GM21825 (cell line): ENCODE measurements at regions not wholly inside any gene's neighbourhood (a gene's known extent, or its start where the extent isn't known, plus 50 kb on each side); places are given as distances from the start of the nearest gene placed in this dataset.

Experiments used
- ATAC-seq: cut with Tn5 transposase; IDR thresholded peaks from one replicate; pipeline ENCODE4 v1.9.1; 2021; ENCODE audit warnings: mild to moderate bottlenecking, moderate library complexity; ENCODE audit not compliant: unreplicated experiment

DNA sequence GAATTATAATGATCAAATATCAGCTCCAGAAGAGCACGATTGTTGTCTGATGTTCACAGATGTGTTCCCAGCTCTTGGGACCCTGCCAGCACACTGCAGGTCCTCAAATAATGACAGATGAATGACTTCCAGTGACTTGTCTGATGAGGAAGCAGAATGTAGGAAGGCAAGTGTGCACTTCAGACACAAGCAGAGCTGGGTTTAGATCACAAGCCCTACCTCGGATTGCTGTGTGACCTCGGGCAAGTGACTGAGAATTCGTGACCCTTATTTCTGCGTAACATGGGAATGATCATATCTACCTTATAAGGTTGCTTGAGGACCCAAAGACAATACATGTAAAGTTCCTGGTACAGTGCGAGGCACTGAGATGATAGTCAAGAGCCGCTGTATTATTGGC, 182.2 kb downstream of the ABCC12 start:
- no peak for ATAC-seq

GRCh38 chr16:47972246-47972985, 183.4 kb downstream of the ABCC12 start:
- no peak for ATAC-seq

- ATAC-seq: no peak
Observed at GRCh38 chr16:47971225-47971624, 184.6 kb downstream of the ABCC12 start.

GRCh38 chr16:47970291-47970931, 185.4 kb downstream of the ABCC12 start:
- ATAC-seq: no peak

DNA sequence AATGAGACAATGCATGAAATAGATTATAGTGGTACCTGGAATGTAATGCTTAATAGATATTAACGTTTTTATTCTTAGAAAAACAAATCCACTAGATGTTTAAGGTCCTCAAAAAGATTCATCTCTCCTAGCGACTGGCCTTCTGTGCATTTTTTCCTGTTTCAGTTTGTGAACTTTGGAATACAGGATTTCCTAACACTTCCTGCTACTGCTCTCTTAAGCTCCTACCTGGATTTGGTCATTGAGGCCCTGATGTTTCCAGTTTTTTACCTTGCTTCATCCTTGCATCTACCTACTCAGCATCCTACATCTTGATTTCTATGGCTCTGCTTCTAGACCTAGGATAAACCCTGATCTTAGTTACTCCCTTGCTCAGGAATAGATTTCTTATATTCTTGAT, 188.4 kb downstream of the ABCC12 start:
- ATAC-seq: no peak

DNA sequence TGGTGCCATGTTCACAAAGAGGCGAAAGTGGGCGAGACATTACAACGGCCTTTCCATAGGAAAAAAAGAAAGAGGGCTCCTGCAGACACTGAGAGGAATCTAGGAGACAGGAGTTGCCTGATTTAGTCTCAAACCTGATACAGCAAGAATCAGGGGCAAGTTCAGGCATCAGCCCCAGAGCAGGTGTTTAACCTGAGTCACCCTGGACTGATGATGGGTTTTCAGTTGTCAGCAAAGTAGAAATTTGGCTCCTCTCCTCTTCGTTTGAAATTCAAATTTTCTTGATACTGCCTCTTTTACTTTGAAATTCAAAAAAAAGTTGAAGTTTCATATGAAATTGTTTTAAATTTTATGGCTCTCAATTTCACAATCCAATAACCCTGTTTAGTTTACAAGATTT, 189.5 kb downstream of the ABCC12 start:
- no peak for ATAC-seq

DNA sequence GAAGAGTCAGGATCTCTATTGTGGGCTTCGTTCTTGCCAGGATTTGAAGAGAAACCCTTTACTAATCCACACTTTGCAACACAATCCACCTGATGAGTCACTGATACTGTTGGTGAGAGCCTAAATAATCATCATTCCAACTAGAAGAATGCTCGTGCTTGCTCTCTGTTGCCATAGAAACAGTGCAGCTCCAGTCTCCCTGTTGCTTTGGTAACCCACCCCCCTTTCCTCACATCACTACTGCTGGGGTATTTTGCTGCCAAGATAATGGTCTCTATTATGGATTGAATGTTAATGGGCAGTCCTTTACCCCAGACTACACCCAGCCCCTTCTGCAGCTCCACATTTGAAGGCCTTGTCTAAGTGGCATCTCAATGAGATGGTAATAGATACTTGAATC, 190.4 kb downstream of the ABCC12 start:
- no peak for ATAC-seq

DNA sequence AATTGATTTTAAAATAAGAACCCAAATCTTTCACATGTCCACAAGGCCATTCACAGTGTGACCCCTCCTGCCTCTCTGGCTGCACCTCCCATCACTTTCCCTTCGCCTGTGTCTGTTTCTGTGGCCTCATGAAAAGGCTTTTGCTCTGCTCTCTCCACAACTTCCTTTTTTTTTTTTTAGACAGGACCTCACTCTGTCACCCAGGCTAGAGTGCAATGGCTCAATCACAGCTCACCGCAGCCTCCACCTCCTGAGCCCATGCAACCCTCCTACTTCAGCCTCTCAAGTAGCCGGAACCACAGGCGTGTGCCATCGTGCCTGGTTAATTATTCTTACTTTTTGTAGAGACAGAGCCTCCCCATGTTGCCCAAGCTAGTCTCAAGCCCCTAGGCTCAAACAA, 197.1 kb downstream of the ABCC12 start:
- no peak for ATAC-seq

DNA sequence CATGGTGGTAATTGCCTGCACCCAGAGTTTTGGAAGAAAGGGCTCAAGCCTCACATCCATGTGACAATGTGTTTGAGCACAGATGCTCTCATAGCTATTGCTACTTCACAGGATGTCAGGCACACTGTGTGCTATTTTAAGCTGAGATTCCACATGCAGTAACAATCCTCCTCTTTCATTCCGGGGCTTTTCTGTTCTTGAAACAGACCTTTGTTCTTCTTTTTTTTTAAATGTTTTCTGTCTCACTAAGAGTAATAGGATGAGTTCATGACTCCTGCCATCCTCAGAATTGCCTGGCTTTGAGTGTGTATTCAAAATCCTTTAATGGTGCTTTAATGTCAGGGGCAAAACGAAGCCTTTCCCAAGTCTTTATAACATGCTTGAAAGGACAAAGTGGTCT, 198.9 kb downstream of the ABCC12 start:
- ATAC-seq: no peak

- no peak for ATAC-seq
Observed at GRCh38 chr16:47949714-47950113, 206.1 kb downstream of the ABCC12 start.

DNA sequence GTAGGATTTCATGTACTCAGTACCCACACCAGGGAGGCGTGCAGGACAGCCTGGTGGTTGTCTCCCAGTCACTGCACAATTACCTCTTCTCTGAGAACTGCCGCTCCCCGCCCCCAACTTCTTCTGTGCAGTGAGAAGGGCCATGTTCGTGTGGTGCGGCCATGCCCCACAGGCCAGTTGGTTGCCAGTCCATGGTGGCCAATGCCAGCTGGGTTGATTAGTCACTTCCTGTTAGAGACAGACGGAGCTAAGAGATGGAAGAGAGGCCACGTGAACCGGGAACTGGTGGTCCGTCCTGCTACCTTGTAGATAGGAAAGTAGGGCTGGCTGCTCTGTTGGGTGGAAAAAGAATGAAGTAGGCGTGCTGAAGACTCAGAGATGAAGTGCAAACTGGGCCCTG, 206.5 kb downstream of the ABCC12 start:
- no peak for ATAC-seq

DNA sequence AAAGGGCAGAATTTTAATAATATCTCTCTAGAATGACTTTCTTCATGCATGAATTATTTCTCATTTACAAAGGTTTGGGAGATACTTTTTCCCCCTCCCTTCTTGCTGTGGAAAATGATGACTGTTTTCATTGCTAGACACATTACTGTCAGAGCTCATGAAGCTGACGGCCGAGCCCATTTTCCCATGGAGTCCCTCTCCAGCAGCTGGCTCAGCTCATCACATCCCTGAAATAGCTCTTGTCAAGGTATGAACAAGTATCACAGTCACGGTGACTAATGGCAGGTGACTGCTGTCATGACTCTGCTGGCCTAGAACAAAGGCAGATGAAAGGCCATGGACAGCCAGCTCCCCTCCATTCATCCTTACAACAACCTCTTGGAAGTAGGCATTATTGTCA, 208.1 kb downstream of the ABCC12 start:
- ATAC-seq: no peak

- ATAC-seq: no peak
Observed at GRCh38 chr16:47946092-47946491, 209.7 kb downstream of the ABCC12 start.

DNA sequence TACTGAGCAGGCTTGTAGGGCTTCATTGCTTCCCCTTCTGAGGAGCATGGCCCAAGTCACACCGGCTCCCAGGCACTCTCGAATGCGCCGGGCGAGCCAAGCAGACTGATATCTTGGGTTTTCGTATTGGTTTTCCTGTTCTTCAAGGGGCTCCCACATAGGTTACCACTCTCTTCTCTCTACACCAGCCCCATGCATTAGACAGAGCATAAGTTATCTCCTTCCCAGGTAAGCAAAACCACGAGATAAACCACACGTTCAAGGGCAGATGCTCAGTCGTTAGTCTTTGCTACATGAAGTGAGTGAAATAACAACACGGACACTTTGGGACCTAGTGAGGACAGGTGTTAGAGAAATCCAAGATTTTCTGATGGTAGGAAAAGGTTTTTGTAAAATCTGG, 211.2 kb downstream of the ABCC12 start:
- ATAC-seq: no peak

GRCh38 chr16:47943235-47943634, 212.6 kb downstream of the ABCC12 start:
- ATAC-seq: no peak

DNA sequence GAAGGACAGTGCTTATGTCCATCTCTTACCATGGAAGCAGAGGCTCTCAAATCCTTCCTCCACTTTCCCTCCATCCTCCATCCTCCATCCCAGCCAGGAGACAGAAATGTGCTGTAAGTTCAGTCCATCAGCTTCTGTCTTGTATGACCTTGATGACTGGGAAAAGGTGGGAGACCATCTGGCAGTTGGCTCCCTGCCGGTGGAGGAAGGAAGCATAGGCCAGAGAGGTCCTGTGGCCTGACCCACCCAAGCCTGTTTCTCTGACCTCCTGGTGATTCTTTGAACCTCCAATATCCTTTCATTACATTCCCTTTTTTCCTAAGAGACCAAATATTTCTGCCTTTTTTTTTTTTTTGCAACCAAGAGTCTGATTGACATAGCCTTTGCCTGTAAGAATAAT, 215.3 kb downstream of the ABCC12 start:
- ATAC-seq: no peak

GRCh38 chr16:47939680-47940079, 216.1 kb downstream of the ABCC12 start:
- ATAC-seq: no peak

DNA sequence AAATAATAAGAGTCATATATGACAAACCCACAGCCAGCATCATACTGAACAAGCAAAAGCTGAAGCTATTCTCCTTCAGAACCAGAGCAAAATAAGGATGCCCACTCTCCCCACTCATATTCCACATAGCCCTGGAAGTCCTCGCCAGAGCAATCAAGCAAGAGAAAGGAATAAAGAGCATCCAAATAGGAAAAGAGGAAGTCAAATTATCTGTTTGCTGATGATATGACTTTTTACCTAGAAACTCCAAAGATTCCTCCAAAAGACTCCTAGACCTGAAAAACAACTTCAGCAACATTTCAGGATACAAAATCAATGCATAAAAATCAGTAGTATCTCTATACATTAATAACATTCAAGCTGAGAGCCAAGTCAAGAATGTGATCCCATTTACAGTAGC, 217.5 kb downstream of the ABCC12 start:
- ATAC-seq: no peak

DNA sequence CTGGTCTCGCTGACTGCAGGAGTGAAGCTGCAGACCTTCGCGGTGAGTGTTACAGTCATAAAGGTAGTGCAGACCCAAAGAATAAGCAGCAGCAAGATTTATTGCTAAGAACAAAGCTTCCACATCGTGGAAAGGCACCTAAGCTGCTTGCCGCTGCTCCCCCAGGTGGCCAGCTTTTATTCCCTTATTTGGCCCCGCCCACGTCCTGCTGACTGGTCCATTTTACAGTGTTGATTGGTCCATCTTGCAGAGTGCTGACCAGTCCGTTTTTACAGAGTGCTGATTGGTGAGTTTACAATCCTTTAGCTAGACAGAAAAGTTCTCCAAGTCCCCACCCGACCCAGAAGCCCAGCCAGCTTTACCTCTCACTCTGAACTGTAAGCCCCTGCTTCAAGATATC, 227.8 kb downstream of the ABCC12 start:
- no peak for ATAC-seq

- ATAC-seq: no peak
Observed at GRCh38 chr16:47927330-47927729, 228.5 kb downstream of the ABCC12 start.

DNA sequence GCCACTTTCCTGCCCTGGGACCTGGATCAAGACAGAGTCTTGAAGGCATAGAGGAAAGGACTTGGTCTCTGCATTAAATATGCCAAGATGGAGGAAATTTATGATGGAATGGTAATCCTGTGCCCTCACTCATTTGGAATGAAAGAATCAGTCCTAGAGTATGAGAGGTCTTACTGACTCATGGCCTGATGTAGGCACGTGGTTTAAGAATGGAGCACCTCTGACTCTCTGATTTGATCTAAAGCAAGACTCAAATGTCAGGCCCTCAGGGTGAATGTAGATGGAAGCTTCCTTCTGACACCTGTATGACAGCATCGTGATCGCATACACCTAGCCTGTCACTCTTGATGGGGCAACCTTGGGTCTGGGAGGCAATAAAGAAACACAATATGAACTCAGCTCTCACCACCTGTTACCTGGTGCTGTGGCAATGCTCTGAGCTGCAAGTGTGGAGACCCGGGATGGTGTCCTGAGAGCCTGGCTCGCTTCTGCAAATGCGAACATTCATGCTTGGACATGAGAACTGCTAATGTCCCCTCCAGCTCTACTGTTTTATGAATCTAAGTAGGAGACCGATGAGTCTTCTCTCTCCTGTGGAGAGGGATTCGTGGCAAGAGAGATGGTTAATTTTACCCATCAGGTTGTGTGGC, 229.9 kb downstream of the ABCC12 start:
- ATAC-seq: no peak

GRCh38 chr16:47924950-47925349, 230.8 kb downstream of the ABCC12 start:
- ATAC-seq: no peak
